ENCODE measurements at regions not wholly inside any gene's neighbourhood (a gene's known extent, or its start where the extent isn't known, plus 50 kb on each side); places are given as distances from the start of the nearest gene placed in this dataset.

DNA sequence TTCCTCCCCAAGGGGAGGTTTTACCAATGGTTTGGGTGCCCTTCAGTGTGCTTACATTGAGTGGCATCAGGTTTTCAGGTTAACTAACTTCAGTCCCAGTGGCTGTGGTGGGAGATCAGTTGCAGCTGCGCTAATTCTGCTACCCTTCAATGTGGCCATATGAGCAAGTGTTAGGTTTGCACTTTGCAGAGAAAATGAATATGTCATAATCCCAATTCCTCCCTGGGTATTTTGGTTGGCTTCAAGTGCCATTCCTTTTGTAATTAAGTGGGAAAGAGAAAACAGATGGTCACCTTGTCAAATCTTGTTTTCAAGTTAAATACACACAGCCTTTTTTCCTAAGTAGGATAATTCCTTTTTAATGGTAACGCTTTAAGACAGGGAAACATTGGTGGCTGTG is 236.2 kb downstream of the TLE4 start:
- BruUV-seq (replicated peaks): no TSS peak
- no peak overlapping the region for H3K4me3 ChIP-seq
- no peak overlapping the region for H3K9ac ChIP-seq (ENCODE audit: insufficient read depth in 1 of 2, low read depth in 2 of 2, low read length in 2 of 2)
- H3K9me1 ChIP-seq (ENCODE audit: control insufficient read depth, insufficient read depth, low read length): no peaks in the 10 kb centered on the region
- in situ Hi-C loops (cut with MboI) (no loop called here), intact Hi-C loops (cut with micrococcal nuclease) (no loop called here)
- CTCF ChIA-PET (ENCODE audit: low intra/inter-chr PET ratio): no interaction called here
- ATAC-seq (no peak), FAIRE-seq (no peak), DNase-seq (ENCODE audit: extremely low read depth in 1 of 4, low spot score in 3 of 4) (no peak)
- H3K27ac ChIP-seq (ENCODE audit: extremely low read depth, low read depth, low read length): no peak overlapping the region
- no peak overlapping the region for H2AFZ ChIP-seq (ENCODE audit: low read depth, low read length)
- 0% methylated on average over 2 of the region's 2 CpGs for whole genome bisulfite sequencing (ENCODE audit: insufficient coverage, low coverage, missing lambda C conversion rate)
- no peaks in the 10 kb centered on the region for H3K9me3 ChIP-seq (replicated peaks; ENCODE audit: control insufficient read depth, insufficient read depth, low read depth, low read length)
- no peaks in the 10 kb centered on the region for H3K79me2 ChIP-seq (ENCODE audit: control insufficient read depth, insufficient read depth, low read length)
- H3K4me2 ChIP-seq (ENCODE audit: insufficient read depth, low read length): no peak overlapping the region
- H3K4me1 ChIP-seq (replicated peaks in 1 of 2; ENCODE audit: control insufficient read depth in 2 of 2, insufficient read depth in 2 of 2, low read length in 2 of 2): no peaks in the 10 kb centered on the region
- H4K20me1 ChIP-seq (replicated peaks; ENCODE audit: control insufficient read depth, insufficient read depth, low read length): no peaks in the 10 kb centered on the region
- H3K36me3 ChIP-seq (ENCODE audit: control insufficient read depth, insufficient read depth, low read length): no peaks in the 10 kb centered on the region
- POLR2A ChIA-PET: no interaction called here
- TF ChIP-seq, protein P1, sequence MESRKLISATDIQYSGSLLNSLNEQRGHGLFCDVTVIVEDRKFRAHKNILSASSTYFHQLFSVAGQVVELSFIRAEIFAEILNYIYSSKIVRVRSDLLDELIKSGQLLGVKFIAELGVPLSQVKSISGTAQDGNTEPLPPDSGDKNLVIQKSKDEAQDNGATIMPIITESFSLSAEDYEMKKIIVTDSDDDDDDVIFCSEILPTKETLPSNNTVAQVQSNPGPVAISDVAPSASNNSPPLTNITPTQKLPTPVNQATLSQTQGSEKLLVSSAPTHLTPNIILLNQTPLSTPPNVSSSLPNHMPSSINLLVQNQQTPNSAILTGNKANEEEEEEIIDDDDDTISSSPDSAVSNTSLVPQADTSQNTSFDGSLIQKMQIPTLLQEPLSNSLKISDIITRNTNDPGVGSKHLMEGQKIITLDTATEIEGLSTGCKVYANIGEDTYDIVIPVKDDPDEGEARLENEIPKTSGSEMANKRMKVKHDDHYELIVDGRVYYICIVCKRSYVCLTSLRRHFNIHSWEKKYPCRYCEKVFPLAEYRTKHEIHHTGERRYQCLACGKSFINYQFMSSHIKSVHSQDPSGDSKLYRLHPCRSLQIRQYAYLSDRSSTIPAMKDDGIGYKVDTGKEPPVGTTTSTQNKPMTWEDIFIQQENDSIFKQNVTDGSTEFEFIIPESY (CRISPR knock-in tag; IDR thresholded peaks at IDR 0.05): no peak
- TF ChIP-seq SRSF1 (IDR thresholded peaks at IDR 0.05; ENCODE audit: low read depth, low read length) (no peak), GTF2F1 (IDR thresholded peaks at IDR 0.05; ENCODE audit: low read depth, low read length) (no peak), TBL1XR1 (IDR thresholded peaks at IDR 0.05; ENCODE audit: low read length in 2 of 2) (no peak), IFI16 (CRISPR knock-in tag; IDR thresholded peaks at IDR 0.05) (no peak), ZNF124 (CRISPR knock-in tag; IDR thresholded peaks at IDR 0.05) (no peak), ZZZ3 (IDR thresholded peaks at IDR 0.05) (no peak), ZNF143 (CRISPR knock-in tag; IDR thresholded peaks at IDR 0.05) (no peak), ARID2 (IDR thresholded peaks at IDR 0.05) (no peak), HSF4 (CRISPR knock-in tag; IDR thresholded peaks at IDR 0.05; ENCODE audit: borderline replicate concordance) (no peak), MIER1 (IDR thresholded peaks at IDR 0.05; ENCODE audit: low read depth) (no peak), PRMT5 (CRISPR knock-in tag; IDR thresholded peaks at IDR 0.05) (no peak), MCM3 (IDR thresholded peaks at IDR 0.05) (no peak), ELF1 (tag; IDR thresholded peaks at IDR 0.05) (no peak), ZC3H11A (IDR thresholded peaks at IDR 0.05; ENCODE audit: low read depth, low read length) (no peak), RBM34 (IDR thresholded peaks at IDR 0.05; ENCODE audit: borderline replicate concordance, insufficient read depth, low read length) (no peak), GTF2A2 (tag; IDR thresholded peaks at IDR 0.05) (no peak)
- TF ChIP-seq, protein P2, sequence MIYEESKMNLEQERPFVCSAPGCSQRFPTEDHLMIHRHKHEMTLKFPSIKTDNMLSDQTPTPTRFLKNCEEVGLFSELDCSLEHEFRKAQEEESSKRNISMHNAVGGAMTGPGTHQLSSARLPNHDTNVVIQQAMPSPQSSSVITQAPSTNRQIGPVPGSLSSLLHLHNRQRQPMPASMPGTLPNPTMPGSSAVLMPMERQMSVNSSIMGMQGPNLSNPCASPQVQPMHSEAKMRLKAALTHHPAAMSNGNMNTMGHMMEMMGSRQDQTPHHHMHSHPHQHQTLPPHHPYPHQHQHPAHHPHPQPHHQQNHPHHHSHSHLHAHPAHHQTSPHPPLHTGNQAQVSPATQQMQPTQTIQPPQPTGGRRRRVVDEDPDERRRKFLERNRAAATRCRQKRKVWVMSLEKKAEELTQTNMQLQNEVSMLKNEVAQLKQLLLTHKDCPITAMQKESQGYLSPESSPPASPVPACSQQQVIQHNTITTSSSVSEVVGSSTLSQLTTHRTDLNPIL (CRISPR knock-in tag; IDR thresholded peaks at IDR 0.05): no peak
- TF ChIP-seq, protein P3, sequence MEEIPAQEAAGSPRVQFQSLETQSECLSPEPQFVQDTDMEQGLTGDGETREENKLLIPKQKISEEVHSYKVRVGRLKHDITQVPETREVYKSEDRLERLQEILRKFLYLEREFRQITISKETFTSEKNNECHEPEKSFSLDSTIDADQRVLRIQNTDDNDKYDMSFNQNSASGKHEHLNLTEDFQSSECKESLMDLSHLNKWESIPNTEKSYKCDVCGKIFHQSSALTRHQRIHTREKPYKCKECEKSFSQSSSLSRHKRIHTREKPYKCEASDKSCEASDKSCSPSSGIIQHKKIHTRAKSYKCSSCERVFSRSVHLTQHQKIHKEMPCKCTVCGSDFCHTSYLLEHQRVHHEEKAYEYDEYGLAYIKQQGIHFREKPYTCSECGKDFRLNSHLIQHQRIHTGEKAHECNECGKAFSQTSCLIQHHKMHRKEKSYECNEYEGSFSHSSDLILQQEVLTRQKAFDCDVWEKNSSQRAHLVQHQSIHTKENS (CRISPR knock-in tag; IDR thresholded peaks at IDR 0.05): no peak
- TF ChIP-seq, protein P4, sequence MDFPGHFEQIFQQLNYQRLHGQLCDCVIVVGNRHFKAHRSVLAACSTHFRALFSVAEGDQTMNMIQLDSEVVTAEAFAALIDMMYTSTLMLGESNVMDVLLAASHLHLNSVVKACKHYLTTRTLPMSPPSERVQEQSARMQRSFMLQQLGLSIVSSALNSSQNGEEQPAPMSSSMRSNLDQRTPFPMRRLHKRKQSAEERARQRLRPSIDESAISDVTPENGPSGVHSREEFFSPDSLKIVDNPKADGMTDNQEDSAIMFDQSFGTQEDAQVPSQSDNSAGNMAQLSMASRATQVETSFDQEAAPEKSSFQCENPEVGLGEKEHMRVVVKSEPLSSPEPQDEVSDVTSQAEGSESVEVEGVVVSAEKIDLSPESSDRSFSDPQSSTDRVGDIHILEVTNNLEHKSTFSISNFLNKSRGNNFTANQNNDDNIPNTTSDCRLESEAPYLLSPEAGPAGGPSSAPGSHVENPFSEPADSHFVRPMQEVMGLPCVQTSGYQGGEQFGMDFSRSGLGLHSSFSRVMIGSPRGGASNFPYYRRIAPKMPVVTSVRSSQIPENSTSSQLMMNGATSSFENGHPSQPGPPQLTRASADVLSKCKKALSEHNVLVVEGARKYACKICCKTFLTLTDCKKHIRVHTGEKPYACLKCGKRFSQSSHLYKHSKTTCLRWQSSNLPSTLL (IDR thresholded peaks at IDR 0.05): no peak
- H3K27me3 ChIP-seq (ENCODE audit: control insufficient read depth in 2 of 2, insufficient read depth in 2 of 2, low read length in 2 of 2): no peaks in the 10 kb centered on the region
